Neural crest cell (in vitro differentiated cells): ENCODE measurements at regions not wholly inside any gene's neighbourhood (a gene's known extent, or its start where the extent isn't known, plus 50 kb on each side); places are given as distances from the start of the nearest gene placed in this dataset.
A peak's percentile ranks its signal among the peaks of the same experiment; 100 is the strongest.

Source experiments
- DNase-seq: peaks from one replicate; pipeline ENCODE4 v3.0.0; 2021; ENCODE audit warnings: low read depth, mixed read lengths, low spot score
- H3K27ac Mint-ChIP-seq: one replicate; pipeline ENCODE4 v1.8.0; 2021; ENCODE audit warnings: mild to moderate bottlenecking, mixed read lengths; ENCODE audit not compliant: unreplicated experiment
- H3K27me3 Mint-ChIP-seq: 2 replicates; pipeline ENCODE4 v1.8.0; 2021; ENCODE audit warnings: low read depth, mild to moderate bottlenecking, mixed read lengths
- H3K36me3 Mint-ChIP-seq: 2 replicates; pipeline ENCODE4 v1.8.0; 2021; ENCODE audit warnings: low read depth, mild to moderate bottlenecking, mixed read lengths
- H3K4me1 Mint-ChIP-seq: 2 replicates; pipeline ENCODE4 v1.8.0; 2021; ENCODE audit warnings: mixed read lengths
- H3K4me3 Mint-ChIP-seq: one replicate; pipeline ENCODE4 v1.8.0; 2021; ENCODE audit warnings: mild to moderate bottlenecking, mixed read lengths
- H3K9me3 Mint-ChIP-seq: 2 replicates; pipeline ENCODE4 v1.8.0; 2021; ENCODE audit warnings: mixed read lengths
- CTCF ChIP-seq: fragments of 200-600 bp; sonication (generic); conservative IDR thresholded peaks from 2 replicates; pipeline ENCODE4 v1.5.0; 2021; ENCODE audit warnings: antibody characterized with exemption, mild to moderate bottlenecking

GRCh38 chr5:71993600-71993999 is 113.7 kb upstream of the MAP1B start:
- H3K36me3 Mint-ChIP-seq = no peaks in the 10 kb centered on the region
- H3K27me3 Mint-ChIP-seq = no peaks in the 10 kb centered on the region
- no peak overlapping the region for H3K27ac Mint-ChIP-seq
- no peak for TF ChIP-seq CTCF
- no peak overlapping the region for H3K4me3 Mint-ChIP-seq
- no peaks in the 10 kb centered on the region for H3K4me1 Mint-ChIP-seq
- no peak for DNase-seq
- H3K9me3 Mint-ChIP-seq = no peaks in the 10 kb centered on the region

DNA sequence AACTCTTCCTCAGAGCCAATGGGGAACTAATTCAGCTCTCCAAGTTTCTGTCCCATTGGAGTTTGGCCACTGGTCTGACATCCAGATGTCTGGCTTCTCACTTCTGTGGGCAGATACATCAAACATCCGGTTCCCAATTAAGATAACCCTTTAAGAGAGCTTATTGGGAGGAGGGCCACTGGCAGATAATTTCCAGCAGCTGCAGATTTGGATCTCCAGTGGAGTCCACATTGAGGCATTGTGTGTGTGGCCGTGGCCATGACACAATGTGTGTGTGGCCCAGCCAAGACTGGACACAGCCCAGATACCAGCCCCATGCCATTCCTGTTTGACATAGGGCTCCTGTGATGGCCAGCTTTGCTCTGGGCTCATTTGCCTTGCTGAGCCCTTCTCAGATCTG is 110.5 kb upstream of the MAP1B start:
- TF ChIP-seq CTCF = no peak
- DNase-seq = no peak
- Mint-ChIP-seq H3K36me3 (no peaks in the 10 kb centered on the region), H3K4me1 (no peaks in the 10 kb centered on the region), H3K27me3 (no peaks in the 10 kb centered on the region), H3K9me3 (peaks cover 2% of the 10 kb centered on the region), H3K4me3 (no peak overlapping the region), H3K27ac (no peak overlapping the region)

DNA sequence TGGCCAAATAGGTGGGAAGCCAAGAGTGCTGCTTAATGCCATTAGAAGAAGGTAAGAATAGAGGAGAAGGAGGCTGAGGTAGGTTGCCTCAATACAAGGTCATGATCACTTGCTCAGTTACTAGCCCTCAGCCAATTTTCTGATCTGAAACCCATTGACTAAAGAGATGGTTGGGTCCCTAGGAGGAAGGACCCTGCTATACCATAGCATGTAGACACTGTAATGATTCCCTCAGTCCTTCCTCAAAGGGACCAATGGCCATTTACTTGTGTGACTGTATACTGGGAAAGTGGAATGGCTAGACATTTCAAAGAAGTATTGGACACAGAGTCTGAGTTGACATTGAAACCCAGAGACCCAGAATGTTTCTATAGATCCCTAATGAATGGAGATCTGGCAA is 108.5 kb upstream of the MAP1B start:
- no peak for TF ChIP-seq CTCF
- Mint-ChIP-seq H3K4me1 (no peaks in the 10 kb centered on the region), H3K27ac (no peak overlapping the region), H3K9me3 (peaks cover 2% of the 10 kb centered on the region), H3K4me3 (no peak overlapping the region), H3K27me3 (no peaks in the 10 kb centered on the region), H3K36me3 (no peaks in the 10 kb centered on the region)
- no peak for DNase-seq

DNA sequence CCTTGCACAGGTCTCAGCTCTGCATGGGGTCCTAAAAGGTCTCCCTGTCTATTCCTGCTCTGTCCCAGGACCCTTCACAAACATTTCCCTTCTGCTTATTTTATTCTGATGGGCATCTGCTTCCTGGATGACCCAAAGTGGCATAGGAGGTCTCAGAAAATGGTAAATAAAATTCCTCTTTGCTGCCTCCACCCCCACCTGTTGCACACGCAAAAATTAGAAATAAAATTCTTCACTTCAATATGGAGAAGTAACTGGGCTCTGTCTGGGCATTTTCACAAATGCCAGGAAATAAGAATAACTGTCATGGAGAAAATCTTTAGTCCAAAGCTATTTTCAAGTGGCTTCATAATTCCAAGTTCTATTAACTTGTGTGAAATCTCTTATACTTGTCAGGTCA is 106.6 kb upstream of the MAP1B start:
- Mint-ChIP-seq H3K36me3 (no peaks in the 10 kb centered on the region), H3K9me3 (peaks cover 2% of the 10 kb centered on the region), H3K4me1 (peaks cover 7% of the 10 kb centered on the region), H3K4me3 (no peak overlapping the region), H3K27me3 (no peaks in the 10 kb centered on the region), H3K27ac (no peak overlapping the region)
- no peak for DNase-seq
- no peak for TF ChIP-seq CTCF

DNA sequence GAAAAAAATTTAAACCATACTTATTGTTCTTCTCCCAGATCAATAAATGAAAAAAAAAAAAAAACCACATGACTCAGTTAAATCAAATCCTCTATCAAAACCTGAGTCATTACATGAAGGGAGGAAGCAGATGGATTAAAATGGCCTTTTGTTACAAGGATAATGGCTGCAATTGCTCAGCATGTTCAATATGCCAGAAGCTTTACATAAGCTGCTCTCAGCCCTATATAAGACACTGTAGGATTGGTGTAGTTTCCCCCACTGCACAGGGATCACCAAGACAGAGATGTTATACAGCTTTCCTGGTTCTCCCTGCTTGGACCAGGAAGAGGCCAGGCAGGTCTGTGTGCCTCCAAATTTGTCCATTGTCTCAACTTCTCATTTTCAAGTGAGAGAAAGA is 101.6 kb upstream of the MAP1B start:
- no peak for TF ChIP-seq CTCF
- no peak for DNase-seq
- Mint-ChIP-seq H3K36me3 (no peaks in the 10 kb centered on the region), H3K9me3 (no peaks in the 10 kb centered on the region), H3K27ac (peak overlapping the region; percentile 78), H3K4me1 (peaks cover 20% of the 10 kb centered on the region), H3K27me3 (no peaks in the 10 kb centered on the region), H3K4me3 (no peak overlapping the region)

- Mint-ChIP-seq H3K9me3 (no peaks in the 10 kb centered on the region), H3K4me1 (peaks cover 20% of the 10 kb centered on the region), H3K27me3 (no peaks in the 10 kb centered on the region), H3K36me3 (no peaks in the 10 kb centered on the region), H3K4me3 (no peak overlapping the region), H3K27ac (no peak overlapping the region)
- TF ChIP-seq CTCF = no peak
- DNase-seq = no peak
Measured at GRCh38 chr5:72006361-72006760, 100.9 kb upstream of the MAP1B start.
